Stimulated activated CD8-positive, alpha-beta memory T cell treated with anti-CD3 and anti-CD28 coated beads, Interleukin-4, amount 100 ng/mL, for 48 hours (primary cell): ENCODE measurements at regions not wholly inside any gene's neighbourhood (a gene's known extent, or its start where the extent isn't known, plus 50 kb on each side); places are given as distances from the start of the nearest gene placed in this dataset.
"Not testable (repeated sequence)": the region's sequence is repeated elsewhere in the genome, so short reads cannot be mapped to it uniquely, and the experiment has no call there.

Experiments used
- DNase-seq: peaks from one replicate; pipeline ENCODE4 v3.0.0-alpha.2; 2020

DNA sequence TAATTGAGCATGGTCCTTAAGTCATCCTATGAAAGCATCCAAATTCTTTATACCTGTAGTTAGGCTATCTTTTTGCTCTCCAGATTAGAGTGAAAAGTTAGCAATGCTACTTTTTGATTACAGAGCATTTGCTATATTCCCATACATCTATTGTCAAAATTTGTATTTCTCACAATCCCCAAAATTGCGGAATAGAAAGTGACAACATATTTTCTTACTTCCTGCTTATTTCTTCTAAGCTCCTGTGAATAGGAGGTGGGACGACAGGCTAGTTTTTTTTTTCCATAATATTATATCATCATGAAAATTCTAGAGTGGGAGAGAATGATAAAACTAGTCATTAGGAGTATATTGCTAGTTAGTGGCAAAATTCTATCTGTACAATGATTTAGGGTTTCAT is 264.0 kb upstream of the DPYD start:
- no peak for DNase-seq

DNA sequence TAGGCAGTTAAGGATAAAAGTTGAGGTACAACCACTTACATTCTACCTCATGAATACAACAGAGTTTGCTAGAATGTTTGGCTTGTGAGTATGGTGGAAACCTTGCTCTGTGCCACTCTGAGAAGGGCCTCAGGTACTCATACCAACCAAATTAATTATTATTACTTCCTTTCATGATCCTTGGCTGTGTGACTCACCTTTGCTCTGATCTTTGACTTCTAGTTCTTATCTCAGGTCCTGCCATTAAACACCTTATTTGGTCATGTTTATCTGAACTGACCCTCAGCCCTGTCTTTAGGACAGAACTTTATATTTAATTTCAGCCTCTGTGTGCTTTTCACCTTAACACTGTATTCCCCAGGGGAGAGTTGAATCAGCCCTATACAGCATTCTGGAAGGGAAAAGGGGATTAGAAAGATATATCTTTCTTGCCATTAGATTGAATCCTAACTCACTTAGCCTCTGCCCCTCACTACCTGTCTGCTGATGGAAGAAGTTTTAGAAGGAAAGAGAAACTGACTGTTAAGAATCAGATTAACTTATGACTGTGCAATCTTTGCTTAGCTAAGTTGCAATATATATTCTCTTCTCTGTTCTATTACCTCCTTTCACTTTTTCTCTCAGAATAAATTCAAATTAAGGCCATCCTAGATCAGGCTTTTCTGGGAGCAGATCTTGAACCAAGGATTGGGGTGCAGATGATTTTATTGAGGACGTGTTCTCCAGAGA is 260.4 kb upstream of the DPYD start:
- DNase-seq = no peak

DNA sequence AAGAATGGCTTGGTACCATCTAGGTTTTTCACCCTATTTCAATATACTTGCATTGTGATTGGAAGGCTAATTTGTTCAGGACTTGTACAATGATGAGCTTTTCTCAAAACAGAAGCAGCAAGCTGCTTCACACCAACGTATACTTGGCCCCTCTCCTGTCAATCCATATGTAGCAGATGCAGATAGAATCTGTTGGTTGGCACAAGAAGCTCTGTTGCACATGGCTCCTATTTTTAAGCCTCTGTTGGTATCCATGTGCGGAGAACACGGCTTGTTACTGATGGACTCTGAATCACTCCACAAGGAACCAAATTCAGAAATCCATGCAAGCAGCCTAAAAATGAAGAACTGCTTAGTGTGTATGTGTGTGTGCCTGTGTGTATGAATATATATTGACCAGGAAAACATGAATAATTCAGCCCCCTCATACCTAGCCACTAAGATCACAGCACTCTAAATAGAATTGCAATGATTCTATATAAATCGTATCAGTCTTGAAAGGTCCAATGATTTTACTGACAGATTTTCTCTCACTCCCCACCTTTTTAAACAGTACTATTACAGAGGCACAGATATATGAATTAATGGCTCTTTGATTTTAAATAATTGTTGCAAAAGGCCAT is 258.4 kb upstream of the DPYD start:
- no peak for DNase-seq

DNA sequence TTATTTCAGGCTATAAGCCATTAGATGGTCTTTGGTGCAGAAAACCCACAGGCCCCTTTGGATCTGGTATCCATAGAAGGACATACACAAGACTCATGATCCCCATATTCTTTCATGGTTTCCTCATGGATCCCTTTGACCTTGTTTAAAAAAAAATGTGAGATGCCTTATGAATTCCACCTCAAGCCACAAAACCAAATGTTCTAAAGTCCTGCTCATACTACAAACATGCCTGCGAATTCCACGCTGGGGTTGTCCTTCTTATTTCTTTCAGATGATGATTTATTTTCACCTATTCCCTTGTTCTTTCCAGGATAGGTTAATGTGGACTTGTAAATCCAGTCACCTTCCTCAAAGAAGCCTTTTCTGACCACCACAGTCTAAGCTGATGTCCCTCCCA is 256.9 kb upstream of the DPYD start:
- no peak for DNase-seq

DNA sequence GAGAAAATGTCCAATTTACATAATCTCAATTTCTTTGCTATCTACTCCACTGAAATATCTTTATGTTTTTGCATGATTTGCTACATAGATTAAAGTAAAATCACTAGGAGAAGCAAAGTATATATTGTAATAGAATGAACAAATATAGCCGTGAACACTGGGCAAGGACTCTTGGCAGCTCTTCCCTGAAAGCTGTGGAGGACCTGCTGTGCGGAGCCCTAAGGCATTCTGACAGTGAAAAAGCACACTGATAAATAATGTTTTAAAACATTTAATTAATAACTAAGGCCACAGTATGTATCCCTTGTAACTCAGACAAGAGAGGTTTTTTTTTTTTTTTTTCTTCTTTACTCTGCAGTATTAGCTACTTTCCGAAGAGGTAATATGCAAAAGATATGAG is 256.1 kb upstream of the DPYD start:
- DNase-seq = no peak

DNA sequence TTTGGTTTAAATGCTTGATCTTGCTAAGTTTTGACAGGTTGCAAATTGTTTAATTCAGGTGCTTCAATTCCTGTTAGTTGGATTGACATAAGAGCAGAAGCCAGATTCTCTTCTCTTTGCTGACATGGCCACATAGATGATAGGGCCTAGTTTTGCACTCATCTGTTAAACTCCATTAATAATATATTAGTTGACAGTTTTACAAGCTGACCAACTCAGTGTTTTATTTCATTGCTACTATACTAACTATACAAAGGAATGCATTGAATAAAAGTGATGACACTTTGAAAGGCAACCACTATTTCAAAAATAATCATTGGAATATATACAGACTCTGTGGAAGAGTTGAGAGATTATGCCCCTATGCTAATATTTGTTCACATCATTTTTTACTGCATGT is 255.6 kb upstream of the DPYD start:
- DNase-seq = no peak

DNA sequence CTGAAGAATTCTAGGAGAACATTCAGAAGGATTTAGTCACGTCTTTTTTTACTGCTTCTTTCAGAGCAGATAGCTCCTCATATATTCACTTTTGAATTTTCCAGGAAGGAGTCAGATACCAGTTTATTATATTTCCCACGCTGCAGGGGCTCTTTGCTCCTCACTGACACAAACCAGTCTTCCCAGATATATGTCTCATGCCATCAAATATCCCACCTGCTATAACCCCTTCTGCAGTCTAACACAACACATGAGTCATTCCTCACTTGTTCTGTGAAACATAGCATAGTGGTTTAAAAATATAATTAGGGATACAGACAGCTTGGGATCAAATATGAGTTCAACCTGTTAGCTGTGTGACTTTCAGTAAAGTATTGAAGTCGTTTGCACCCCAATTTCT is 251.7 kb upstream of the DPYD start:
- no peak for DNase-seq

DNA sequence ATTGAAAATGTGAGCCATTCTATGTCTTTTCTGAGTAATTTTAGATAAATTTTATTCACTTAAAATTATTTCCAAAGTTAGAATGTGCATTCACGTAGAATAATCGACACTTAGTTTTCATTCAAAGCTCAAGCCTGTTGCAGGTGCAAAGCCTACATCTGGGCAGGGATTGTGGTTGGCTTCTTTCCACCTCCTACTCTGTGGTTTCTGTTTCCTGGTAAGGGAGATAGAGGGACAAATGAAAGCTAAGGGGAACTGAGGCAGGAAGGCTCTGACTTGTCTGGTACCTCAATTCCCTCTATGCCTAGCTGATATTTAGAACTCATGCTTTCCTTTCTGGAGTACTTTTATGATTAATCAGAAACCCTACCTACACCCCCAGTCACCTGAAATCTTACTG is 251.2 kb upstream of the DPYD start:
- no peak for DNase-seq

DNA sequence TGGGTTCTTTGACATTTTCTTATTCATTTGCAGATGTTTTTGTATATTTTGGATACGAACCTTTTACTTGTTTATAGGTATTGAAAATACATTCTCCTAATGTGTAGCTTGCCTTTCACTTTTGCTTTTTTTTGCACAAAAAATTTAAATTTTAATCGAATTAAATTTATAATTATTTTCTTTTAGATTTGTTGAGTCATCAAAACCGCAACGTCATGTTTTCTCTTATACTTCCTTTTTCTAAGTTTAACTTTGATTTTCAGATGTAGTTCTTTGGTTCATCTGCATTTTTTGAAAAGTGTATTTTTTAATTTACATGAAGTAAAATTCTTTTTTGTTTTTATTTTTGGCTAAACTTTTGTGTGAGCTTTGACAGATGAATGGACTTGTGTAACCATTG is 243.7 kb upstream of the DPYD start:
- no peak for DNase-seq

DNA sequence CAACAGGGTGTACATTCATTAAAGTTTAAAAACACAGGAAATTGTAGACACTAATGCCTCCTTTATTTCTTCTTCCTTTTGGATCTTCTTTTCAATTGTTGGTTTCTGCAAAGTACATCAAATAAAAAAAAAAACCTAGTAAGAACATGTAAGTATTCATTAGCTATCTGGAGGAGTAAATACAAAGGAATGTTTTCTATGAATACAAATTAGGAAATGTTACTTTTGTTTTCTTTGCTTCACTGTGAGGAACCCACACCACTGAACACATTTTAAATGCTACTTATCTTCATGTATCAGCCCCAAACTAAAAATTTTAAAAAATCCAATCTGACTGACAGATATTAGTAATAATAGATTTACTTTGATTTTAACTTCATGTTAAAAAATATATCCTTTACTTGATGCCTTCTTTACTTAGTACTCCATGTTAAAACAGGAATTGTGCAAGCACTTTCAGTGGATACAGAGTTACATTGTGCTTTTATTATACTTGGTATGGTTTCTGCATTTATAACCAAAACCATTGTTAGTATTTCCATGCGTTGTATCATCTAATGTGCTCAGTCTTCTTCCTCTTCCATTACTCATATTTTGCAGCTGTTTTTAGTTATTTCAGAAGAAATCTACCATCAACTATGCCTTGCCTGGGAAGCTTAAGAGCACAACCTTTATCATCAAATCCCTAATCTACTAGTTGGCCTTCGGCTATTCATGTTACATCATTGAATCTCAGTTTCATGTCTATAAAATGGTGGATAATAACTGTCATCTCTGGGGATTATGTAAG is 236.9 kb upstream of the DPYD start:
- no peak for DNase-seq

DNA sequence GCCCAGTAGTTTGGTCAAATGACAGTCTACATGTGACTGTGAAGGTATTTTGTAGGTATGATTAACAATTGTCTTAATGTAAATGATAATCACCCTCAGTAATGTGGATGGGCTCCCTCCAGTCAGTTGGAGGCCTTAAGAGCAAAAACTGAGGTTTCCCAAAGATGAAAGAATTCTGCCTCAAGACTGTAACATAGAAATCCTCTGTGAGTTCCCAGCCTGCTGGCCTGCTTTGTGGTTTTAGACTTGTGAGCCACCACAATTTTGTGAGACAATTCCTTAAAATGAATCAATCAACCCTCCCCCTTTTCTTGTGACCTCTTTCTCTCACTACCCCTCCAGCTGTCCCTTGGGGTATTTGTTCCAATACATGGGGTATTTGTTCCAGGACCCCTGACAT is 226.4 kb upstream of the DPYD start:
- no peak for DNase-seq

DNA sequence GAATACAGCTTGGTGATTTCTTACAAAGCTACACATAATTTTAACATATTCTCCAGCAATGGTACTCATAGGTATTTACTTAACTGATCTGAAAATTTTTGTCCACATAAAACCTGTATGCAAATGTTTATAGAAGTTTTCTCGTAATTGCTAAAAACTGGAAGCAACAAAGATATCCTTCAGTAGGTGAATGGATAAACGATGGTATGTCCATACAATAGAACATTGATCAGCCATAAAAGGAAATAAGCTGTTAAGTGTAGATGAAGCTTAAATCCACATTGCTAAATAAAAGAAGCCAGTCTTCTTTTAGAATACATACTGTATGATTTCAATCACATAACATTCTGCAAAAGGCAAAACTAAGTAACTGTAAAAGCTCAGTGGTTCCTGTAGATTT is 224.8 kb upstream of the DPYD start:
- no peak for DNase-seq

DNA sequence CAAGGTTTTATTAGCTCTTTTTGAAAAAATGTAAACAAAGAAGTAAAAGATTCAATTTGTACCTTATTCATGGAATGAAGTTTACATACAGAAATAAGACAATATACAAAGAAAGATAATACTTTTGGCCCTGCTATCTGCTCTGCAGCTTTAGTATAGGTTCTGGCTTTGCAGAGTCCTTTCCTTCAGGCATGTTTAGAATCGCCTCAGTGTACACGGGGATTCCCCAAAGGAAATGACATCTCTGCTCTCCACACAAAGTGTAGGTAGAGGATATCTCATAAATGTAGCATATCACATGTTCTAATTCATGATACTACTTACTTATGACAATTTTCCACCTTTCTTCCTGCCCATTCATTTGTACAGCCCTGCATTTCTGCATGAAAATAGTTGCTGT is 222.6 kb upstream of the DPYD start:
- DNase-seq = no peak

DNA sequence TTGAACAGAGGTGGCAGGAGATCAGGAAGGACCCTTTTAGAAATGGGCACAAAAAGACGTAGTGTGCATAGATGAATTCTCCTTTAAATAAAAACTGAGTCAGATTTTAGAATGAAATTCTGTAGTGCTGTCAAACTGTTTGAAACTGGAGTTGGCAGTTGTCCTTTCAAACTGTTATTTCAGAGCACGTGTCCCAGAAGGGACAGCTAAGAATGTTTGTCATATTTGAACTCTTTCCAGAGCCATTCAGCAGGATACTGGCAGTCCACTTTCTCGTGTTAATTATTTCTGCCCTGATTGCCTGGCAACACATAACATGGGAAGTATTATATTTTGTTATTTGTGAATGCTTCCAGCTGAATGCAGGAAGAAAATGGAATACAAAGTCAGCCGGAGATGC is 212.3 kb upstream of the DPYD start:
- no peak for DNase-seq

DNA sequence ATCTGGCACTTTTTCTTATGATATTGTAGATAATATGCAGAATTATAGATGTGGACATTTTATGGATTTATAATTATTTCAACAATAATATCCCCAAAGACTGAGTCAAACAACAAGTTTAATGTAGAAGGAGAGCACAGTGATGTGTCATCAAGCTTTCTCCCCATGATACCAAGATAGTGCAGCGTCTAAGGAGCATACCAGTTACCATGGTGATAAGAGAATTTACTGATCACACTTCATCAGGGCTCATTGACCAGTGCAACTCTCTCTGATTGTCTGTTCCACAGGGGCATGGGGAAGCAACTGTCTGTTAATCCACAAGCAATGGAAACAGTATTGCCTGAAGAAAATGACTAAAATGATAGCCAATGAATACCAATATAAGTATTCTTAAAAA is 209.6 kb upstream of the DPYD start:
- DNase-seq = no peak

DNA sequence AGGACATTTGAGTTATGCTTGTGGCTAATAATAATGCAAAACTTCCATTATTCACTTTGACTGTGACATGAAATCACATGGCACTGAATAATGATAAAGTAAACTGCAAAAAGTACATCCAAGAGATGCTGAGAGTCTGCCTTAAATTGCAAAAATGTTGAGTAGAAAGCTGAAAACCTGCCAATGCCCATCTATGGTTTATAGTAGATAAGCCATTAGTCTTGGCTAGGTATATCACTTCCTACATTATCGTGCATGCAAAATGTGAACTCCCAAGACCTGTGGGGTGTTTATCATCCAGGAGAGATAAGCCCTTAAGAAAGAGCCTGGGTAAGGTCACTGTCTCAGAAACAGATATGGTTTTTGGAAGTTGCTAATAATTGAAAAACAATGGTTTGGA is 208.7 kb upstream of the DPYD start:
- no peak for DNase-seq

DNA sequence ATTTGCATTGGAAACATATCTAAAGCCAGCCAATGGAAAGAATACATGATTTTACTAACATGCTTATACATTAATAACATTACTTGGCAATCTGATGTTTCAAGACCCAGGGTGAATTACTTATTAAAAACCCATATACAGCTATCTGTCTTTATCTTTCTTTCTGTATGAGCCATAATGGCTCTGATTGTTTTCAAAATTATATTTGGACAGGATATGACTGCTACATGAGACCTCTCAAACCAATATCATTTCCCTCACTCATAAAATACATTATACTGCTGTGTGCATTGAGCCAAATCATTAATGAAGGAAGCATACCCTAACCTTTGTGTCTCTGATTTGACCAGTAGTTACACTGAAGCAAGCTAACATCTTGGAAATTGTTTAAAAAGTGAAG is 205.9 kb upstream of the DPYD start:
- DNase-seq = no peak

DNA sequence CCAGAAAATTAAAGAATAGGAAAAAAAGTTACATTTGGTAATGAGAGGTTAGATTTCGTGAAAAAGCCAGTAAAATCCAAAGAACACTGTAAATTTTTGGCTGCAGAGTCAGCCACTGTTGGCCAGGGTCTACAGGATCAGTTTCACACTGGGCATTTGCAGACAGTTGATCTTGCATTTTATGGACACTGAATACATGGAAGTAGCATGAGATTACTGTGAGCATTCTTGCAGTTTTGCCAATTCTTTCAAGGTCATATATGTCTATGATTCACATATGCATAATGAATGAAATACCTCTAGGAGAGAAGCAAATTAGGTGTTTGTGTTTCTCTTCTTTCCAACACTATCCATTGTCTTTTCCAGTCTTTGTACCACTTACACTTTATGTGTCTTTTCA is 200.8 kb upstream of the DPYD start:
- DNase-seq = no peak

DNA sequence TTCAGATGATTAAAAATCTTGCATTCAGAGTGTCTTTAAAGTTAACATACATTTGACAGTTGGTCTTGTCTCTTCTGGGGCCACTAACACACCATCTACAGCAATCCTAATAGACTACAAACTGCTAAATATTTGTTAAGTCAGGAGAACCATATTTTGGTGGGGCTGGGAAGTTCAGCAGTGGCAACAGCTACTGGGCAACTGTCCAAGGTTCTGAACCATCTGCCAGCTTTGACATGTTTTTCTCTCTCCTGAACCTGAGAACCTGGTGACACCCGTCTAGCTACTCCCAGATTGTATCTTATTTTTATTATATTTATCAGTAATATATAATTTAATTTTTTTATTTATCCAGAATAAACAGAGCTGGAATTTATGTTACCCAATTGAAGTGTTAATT is 199.0 kb upstream of the DPYD start:
- DNase-seq = no peak

DNA sequence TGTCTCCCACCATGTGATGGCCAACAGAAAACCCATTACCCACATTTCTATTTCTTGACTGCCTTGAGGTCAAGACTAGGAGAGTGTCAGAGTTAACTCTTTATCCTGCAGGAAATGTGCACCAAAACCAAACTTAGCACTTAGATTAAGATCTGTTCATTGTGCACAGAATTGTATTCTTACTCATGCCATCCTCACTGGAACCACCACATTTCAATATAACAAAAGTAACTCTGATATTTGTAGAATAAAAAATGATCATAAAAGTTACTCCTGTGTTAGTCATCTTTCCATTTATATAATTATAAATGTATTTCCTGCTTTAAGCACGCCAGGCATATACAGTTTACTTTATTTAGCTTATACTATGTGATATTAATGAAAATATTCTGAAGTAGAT is 193.0 kb upstream of the DPYD start:
- DNase-seq = no peak

DNA sequence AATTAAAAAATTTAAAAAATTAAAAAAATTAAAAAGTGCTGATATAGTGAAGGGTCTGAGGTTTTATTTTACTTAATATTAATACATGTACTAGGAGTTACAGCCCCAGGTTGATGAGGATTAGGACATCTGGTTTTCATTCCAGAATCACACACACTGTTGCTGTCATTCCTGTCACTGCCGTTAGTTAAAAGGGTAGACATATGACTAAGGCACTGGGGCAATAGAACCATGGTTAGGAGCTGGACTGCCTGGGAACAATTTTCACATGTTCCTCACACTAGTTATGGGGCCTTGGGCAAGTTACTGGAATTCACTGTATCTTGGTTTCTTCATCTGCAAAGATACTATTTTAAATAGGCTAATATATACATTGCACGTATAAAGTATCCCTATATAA is 191.8 kb upstream of the DPYD start:
- no peak for DNase-seq

DNA sequence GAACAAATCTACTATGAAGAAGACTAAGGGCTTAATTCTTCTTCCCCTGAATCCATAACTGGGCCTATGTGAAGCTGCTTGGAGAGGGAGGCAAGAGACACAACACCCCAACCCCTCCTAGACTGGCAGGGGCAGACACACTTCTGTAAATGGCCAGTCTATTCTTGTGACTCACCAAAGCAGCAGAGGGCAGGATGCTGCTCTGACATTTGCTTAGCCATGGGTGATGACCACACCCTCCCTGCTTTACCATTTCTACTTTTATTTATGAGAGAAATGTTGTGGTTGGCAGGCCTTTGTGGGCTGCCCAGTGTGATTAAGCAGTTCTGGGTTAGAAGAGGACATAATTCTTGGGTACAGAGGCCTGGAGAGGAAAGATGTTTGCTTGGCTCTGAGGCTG is 189.8 kb upstream of the DPYD start:
- DNase-seq = no peak

DNA sequence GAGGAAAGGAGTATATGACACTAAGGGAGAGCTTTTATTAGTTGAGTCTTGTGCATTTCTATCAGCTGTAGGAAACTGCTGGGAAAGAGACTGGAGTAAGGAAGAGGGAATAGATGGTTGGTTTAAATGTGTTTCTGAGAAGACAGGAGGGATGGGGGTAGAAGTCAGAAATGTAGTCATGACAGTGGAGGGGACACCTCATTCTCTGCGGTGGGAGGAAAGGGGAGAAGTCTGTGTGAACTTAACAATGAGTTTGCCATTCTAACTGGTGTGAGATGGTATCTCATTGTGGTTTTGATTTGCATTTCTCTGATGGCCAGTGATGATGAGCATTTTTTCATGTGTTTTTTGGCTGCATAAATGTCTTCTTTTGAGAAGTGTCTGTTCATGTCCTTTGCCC is 187.5 kb upstream of the DPYD start:
- not testable (repeated sequence) for DNase-seq

DNA sequence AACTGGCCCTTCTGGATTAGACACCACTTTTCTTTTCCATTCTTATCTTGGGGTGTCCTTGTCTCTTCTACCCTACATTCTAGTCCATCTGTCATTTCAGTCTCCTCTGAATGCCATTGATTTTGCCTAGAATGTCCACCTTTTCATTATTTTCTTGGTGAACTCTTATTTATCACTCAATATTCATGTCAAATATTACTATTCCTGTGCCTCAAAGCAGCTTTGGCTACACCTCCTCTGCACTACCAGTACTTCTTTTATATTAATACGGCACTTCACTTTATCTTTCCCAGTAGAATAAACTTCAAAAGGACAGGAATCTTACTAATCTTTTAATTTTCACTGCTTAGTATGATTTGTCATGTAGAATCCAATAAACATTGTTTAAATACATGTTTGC is 186.4 kb upstream of the DPYD start:
- DNase-seq = no peak

DNA sequence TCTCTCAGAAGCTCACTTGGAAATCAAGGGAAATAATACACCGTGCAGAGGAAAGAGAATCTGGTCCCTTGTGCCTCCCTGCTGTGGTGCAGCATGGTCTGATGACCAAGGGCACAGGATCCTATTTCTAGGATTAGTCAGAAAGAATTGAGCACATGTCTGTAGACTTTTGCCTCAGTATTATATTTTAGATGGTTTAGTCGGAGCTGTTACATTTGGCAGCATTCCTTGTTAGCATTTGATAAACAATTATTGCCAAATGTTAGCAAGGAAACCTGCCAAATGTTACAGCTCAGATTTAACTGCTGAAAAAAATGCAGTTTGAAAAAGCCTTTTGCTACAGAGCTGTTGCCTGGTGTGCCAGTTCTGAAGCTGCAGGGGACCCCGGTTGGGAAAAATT is 183.5 kb upstream of the DPYD start:
- DNase-seq = no peak
